ENCODE measurements at regions not wholly inside any gene's neighbourhood (a gene's known extent, or its start where the extent isn't known, plus 50 kb on each side); places are given as distances from the start of the nearest gene placed in this dataset.

DNA sequence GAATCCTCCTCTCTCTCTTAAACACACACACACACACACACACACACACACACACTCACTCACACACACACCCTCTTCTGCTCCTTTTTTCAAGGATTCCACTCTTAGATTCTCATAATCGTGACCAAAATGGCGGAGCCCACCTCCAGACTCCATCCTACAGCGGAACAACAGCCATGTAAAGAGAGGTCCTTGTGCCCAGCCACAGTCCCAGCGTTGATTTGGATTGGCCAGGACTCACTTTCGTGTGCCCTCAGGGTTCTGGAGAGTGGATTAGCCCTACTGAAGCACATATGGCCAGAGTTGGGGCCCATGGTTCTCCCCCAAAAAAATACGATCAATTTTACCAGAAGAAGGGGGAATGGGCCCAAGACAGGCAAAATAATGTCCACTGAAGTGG is 90.2 kb upstream of the SMNDC1 start:
- TF ChIP-seq ZNF223 (tag by site-specific recombination; IDR thresholded peaks at IDR 0.05) = no peak
- no peak for TF ChIP-seq ZNF140 (tag by site-specific recombination; IDR thresholded peaks at IDR 0.05)
- no peak for TF ChIP-seq KLF16 (tag by site-specific recombination; IDR thresholded peaks at IDR 0.05)
- TF ChIP-seq, protein P1, sequence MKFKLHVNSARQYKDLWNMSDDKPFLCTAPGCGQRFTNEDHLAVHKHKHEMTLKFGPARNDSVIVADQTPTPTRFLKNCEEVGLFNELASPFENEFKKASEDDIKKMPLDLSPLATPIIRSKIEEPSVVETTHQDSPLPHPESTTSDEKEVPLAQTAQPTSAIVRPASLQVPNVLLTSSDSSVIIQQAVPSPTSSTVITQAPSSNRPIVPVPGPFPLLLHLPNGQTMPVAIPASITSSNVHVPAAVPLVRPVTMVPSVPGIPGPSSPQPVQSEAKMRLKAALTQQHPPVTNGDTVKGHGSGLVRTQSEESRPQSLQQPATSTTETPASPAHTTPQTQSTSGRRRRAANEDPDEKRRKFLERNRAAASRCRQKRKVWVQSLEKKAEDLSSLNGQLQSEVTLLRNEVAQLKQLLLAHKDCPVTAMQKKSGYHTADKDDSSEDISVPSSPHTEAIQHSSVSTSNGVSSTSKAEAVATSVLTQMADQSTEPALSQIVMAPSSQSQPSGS (tag by site-specific recombination; IDR thresholded peaks at IDR 0.05; ENCODE audit: low read depth) = no peak
- TF ChIP-seq, protein P2, sequence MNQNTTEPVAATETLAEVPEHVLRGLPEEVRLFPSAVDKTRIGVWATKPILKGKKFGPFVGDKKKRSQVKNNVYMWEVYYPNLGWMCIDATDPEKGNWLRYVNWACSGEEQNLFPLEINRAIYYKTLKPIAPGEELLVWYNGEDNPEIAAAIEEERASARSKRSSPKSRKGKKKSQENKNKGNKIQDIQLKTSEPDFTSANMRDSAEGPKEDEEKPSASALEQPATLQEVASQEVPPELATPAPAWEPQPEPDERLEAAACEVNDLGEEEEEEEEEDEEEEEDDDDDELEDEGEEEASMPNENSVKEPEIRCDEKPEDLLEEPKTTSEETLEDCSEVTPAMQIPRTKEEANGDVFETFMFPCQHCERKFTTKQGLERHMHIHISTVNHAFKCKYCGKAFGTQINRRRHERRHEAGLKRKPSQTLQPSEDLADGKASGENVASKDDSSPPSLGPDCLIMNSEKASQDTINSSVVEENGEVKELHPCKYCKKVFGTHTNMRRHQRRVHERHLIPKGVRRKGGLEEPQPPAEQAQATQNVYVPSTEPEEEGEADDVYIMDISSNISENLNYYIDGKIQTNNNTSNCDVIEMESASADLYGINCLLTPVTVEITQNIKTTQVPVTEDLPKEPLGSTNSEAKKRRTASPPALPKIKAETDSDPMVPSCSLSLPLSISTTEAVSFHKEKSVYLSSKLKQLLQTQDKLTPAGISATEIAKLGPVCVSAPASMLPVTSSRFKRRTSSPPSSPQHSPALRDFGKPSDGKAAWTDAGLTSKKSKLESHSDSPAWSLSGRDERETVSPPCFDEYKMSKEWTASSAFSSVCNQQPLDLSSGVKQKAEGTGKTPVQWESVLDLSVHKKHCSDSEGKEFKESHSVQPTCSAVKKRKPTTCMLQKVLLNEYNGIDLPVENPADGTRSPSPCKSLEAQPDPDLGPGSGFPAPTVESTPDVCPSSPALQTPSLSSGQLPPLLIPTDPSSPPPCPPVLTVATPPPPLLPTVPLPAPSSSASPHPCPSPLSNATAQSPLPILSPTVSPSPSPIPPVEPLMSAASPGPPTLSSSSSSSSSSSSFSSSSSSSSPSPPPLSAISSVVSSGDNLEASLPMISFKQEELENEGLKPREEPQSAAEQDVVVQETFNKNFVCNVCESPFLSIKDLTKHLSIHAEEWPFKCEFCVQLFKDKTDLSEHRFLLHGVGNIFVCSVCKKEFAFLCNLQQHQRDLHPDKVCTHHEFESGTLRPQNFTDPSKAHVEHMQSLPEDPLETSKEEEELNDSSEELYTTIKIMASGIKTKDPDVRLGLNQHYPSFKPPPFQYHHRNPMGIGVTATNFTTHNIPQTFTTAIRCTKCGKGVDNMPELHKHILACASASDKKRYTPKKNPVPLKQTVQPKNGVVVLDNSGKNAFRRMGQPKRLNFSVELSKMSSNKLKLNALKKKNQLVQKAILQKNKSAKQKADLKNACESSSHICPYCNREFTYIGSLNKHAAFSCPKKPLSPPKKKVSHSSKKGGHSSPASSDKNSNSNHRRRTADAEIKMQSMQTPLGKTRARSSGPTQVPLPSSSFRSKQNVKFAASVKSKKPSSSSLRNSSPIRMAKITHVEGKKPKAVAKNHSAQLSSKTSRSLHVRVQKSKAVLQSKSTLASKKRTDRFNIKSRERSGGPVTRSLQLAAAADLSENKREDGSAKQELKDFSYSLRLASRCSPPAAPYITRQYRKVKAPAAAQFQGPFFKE (tag by site-specific recombination; IDR thresholded peaks at IDR 0.05; ENCODE audit: borderline replicate concordance) = no peak
- no peak for TF ChIP-seq ZNF768 (tag by site-specific recombination; IDR thresholded peaks at IDR 0.05)
- no peak for TF ChIP-seq ZNF24 (tag by site-specific recombination; IDR thresholded peaks at IDR 0.05)
- TF ChIP-seq, protein P3, sequence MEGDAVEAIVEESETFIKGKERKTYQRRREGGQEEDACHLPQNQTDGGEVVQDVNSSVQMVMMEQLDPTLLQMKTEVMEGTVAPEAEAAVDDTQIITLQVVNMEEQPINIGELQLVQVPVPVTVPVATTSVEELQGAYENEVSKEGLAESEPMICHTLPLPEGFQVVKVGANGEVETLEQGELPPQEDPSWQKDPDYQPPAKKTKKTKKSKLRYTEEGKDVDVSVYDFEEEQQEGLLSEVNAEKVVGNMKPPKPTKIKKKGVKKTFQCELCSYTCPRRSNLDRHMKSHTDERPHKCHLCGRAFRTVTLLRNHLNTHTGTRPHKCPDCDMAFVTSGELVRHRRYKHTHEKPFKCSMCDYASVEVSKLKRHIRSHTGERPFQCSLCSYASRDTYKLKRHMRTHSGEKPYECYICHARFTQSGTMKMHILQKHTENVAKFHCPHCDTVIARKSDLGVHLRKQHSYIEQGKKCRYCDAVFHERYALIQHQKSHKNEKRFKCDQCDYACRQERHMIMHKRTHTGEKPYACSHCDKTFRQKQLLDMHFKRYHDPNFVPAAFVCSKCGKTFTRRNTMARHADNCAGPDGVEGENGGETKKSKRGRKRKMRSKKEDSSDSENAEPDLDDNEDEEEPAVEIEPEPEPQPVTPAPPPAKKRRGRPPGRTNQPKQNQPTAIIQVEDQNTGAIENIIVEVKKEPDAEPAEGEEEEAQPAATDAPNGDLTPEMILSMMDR (tag by site-specific recombination; IDR thresholded peaks at IDR 0.05) = no peak
- TF ChIP-seq, protein P4, sequence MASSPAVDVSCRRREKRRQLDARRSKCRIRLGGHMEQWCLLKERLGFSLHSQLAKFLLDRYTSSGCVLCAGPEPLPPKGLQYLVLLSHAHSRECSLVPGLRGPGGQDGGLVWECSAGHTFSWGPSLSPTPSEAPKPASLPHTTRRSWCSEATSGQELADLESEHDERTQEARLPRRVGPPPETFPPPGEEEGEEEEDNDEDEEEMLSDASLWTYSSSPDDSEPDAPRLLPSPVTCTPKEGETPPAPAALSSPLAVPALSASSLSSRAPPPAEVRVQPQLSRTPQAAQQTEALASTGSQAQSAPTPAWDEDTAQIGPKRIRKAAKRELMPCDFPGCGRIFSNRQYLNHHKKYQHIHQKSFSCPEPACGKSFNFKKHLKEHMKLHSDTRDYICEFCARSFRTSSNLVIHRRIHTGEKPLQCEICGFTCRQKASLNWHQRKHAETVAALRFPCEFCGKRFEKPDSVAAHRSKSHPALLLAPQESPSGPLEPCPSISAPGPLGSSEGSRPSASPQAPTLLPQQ (tag by site-specific recombination; IDR thresholded peaks at IDR 0.05) = no peak
